MG63 (cell line): ENCODE measurements at regions not wholly inside any gene's neighbourhood (a gene's known extent, or its start where the extent isn't known, plus 50 kb on each side); places are given as distances from the start of the nearest gene placed in this dataset.
A peak's percentile ranks its signal among the peaks of the same experiment; 100 is the strongest.
"Not testable (repeated sequence)": the region's sequence is repeated elsewhere in the genome, so short reads cannot be mapped to it uniquely, and the experiment has no call there.

Experiments used
- DNase-seq: peaks from one replicate; pipeline ENCODE4 v3.0.0-alpha.2; 2020
- H3K27me3 ChIP-seq: fragments of 250-450 bp; sonication (Bioruptor Pico); 2 replicates; pipeline ENCODE4 v1.5.1; 2020; ENCODE audit warnings: mild to moderate bottlenecking, moderate library complexity
- H3K36me3 ChIP-seq: fragments of 250-450 bp; sonication (Bioruptor Pico); 2 replicates; pipeline ENCODE4 v1.5.1; 2020; ENCODE audit warnings: mild to moderate bottlenecking, moderate library complexity
- H3K4me3 ChIP-seq: fragments of 250-450 bp; sonication (Bioruptor Pico); 2 replicates; pipeline ENCODE4 v1.5.1; 2020; ENCODE audit warnings: mild to moderate bottlenecking, moderate library complexity
- H3K9me3 ChIP-seq: fragments of 250-450 bp; sonication (Bioruptor Pico); 2 replicates; pipeline ENCODE4 v1.5.1; 2020; ENCODE audit warnings: mild to moderate bottlenecking, moderate library complexity

GRCh38 chr2:111299635-111300034 lies 178.9 kb downstream of the BCL2L11 start:
- H3K9me3 ChIP-seq, H3K27me3 ChIP-seq, DNase-seq, H3K4me3 ChIP-seq, H3K36me3 ChIP-seq: not testable (repeated sequence)

DNA sequence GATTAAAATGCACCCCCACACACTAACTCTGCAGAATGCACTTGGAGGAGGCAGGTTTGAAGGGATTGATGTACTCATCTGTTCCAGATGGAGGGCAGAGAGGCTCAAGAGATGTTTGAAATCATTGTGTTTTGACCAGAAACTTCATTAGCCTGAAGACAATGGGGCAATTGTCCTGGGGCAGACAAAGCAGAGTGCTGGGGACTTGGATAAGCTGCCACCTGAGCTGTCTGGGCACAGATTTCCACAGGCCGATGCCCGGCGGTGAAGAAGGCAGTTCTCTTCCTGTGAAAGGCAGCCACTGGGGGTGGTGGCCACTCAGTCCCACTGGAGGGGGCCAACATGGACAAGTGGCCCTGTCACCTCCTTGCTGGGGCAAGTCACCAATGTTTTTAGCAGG lies 181.0 kb downstream of the BCL2L11 start:
- not testable (repeated sequence) for DNase-seq, H3K9me3 ChIP-seq, H3K36me3 ChIP-seq, H3K27me3 ChIP-seq, H3K4me3 ChIP-seq

DNA sequence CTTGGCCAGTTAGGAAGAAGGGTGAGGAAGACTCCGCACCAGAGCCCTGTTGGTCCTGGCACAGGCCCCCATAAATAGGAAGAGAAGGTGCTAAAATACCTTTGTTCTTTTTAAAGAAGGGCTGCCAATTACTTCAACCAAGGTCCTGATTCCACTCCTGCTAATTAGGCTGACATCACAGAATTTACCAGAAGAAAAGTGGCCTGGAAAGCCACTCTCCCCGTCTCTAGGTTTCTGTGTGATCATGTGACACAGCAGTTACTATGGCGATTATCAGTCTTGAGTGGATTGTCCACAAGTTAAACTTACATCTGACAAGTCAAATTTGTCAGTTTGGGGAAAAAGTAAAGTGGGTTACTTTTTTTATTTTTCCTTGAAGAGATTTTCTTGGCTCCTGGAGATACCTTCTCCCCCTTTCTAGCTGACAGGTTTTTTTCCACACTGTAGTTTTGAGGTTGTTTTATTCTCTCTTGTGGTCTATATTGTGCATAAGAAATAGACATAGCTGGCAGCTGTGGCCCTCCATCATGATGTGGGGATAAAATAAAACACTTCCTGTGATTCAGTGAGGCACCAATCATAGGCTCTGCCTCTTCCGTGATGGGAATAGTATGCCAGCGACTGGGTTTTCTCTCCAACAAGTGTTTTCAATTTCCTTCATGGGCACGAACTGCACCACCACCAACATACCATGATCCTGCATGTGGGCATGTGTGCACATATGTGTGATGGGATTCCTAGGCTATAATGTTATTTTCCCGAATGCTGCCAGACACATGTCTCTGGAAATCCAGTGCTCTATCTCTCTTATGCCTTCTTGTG lies 181.9 kb downstream of the BCL2L11 start:
- not testable (repeated sequence) for H3K27me3 ChIP-seq, H3K9me3 ChIP-seq, H3K36me3 ChIP-seq, H3K4me3 ChIP-seq, DNase-seq

DNA sequence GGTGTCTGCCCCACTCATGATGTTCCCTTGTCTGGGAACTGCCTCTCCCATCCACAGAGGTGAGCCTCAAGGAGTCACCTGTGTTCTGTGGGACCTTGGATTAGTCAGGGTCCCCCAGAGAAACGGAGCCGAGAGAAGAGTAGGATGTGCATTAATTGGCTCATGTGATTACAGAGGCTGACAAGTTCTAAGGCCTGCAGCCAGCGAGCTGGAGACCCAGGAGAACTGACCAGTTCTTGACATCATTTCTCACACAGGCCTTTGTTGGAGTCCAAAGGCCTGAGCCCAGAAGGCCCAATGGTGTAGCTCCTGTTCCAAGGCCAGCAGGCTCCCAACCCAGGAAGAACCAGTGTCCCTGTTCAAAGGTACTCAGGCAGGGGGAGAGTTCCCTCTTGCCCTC lies 186.6 kb downstream of the BCL2L11 start:
- DNase-seq, H3K4me3 ChIP-seq, H3K9me3 ChIP-seq, H3K36me3 ChIP-seq, H3K27me3 ChIP-seq: not testable (repeated sequence)

DNA sequence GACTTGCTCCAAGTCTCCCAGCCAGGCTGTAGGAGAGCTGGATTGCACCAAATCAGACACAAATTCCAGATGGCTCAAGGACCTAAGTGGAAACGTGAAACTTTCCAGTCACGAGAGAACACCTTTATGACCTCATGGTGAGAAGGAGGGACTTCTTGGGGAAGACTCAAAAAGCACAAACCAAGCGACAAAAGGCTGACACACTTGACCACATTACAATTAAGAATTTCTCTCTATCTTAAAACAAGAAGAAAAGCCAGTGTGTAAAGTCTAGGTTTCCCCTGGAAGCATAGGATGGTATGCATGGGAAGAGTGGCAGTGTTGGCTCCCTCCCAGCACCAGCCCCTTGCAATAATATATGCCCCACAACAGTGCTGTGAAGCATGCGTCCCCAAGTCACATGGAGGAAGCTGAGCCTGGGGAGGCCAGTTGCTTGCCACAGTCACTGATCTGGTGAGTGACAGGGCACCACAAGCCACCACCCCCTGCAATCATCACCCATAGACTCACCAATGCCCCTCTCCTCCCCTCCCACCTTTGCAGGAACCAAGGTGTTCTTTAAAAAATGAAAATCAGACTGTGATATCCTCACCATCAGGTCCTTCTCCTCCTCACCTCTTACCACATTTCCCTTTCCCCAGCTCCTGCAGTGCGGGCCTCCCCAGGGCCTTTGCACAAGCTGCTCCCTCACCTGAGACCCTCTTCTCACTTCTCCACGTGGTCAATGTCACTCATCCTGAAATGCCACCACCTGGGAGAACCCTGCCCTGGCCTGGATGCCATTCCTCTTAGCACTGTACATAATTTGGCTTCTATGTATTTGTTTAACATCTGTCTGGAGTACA lies 188.7 kb downstream of the BCL2L11 start:
- DNase-seq, H3K27me3 ChIP-seq, H3K4me3 ChIP-seq, H3K9me3 ChIP-seq, H3K36me3 ChIP-seq: not testable (repeated sequence)

- DNase-seq: not testable (repeated sequence)
Measured at GRCh38 chr2:111310395-111310794, 189.7 kb downstream of the BCL2L11 start.

GRCh38 chr2:111311568-111311967 lies 190.9 kb downstream of the BCL2L11 start:
- H3K4me3 ChIP-seq, DNase-seq, H3K36me3 ChIP-seq, H3K27me3 ChIP-seq, H3K9me3 ChIP-seq: not testable (repeated sequence)

More at GRCh38 chr2:111310395-111310794, 189.7 kb downstream of the BCL2L11 start:
- not testable (repeated sequence) for H3K4me3 ChIP-seq, H3K27me3 ChIP-seq, H3K9me3 ChIP-seq, H3K36me3 ChIP-seq

DNA sequence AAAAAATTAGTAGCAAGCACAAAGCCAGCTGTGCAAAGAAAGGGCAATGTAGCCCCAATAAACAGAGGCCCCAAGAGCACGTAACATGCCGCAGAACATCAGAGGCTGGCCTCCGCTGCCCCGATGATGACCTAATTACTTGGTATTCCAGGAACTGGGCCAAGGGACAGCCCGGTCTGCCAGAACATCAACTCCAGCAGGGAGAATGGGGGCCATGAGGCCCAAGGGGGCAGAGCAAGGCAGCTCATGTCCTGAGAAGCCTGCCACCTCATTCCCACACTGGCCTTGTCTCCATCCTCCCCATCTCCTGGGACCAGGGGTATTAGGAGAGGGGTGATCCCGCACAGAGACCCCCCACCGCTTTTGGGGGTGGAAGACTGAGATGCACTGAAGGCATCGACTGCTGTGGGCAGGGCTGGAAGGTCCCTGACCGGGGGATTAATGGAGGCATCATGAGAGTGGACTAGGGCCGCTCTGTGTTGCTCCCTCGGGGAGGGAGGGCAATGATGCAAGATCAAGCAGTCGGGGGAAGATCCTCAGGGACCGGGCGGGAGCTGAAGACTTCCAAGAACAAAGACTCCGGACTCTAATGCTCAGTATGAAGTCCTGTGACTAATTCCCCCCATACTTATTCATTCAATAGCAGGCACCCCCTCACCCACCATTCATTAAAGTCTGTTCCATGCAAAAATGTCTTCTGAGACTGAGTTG lies 192.3 kb downstream of the BCL2L11 start:
- H3K4me3 ChIP-seq, H3K9me3 ChIP-seq: not testable (repeated sequence)
- peak; percentile 42 for DNase-seq

DNA sequence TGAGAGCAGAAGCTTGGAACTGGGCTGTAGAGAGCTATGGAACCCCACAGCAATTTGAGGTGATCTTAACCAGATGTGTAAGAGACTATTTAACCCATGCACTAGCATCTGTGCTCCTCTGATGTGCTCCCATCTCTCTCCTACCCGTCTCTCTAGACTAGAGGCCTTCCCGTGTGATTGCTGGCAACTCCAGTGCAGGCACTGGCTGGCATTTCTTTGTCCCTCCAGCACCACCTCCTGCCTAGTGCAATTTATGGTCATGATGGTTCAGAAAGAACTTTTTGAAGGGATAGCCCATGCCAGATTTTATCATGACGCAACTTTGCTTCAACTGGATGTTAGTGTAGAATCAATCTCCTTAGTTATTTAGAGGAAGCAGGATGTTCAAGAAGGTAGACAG lies 193.0 kb downstream of the BCL2L11 start:
- not testable (repeated sequence) for H3K4me3 ChIP-seq, H3K27me3 ChIP-seq, H3K36me3 ChIP-seq, DNase-seq, H3K9me3 ChIP-seq

More for the DNA sequence above, 192.3 kb downstream of the BCL2L11 start:
- not testable (repeated sequence) for H3K36me3 ChIP-seq, H3K27me3 ChIP-seq

GRCh38 chr2:111315188-111315917 lies 194.6 kb downstream of the BCL2L11 start:
- not testable (repeated sequence) for DNase-seq

GRCh38 chr2:111316221-111316741 lies 195.6 kb downstream of the BCL2L11 start:
- DNase-seq, H3K4me3 ChIP-seq, H3K9me3 ChIP-seq, H3K27me3 ChIP-seq, H3K36me3 ChIP-seq: not testable (repeated sequence)

More at GRCh38 chr2:111315188-111315917, 194.6 kb downstream of the BCL2L11 start:
- not testable (repeated sequence) for H3K4me3 ChIP-seq, H3K9me3 ChIP-seq, H3K27me3 ChIP-seq, H3K36me3 ChIP-seq

DNA sequence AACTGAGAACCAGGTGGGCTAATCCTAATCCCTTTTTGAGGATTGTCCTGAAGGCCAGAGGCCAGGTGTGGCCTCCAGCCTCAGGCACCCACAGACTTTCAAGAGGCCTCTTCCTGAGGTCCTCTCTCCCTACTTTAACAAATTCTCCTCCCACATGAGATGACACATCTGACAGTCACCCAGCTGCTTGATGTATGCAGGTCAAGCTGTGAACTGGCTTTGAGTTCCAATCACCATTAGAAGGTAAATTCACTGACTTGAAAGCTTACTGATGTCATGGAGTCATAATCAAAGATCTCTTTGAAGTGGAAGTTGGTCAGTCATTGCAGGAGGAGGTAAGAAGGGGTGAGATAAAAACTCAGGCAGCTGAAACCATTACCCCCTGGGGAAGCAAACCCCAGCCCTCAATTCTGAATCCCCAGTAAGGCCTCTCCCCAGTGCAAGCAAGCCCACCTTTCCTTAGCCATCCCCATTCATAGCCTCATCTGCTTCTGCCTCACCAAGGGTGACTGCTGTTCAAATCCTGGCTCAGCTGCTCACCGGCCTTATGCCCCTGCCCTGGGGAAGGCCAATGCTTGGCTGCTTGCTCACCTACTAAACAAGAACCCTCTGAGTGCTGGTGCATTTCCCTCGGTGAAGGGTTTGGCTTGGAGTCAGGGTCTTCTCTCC lies 196.3 kb downstream of the BCL2L11 start:
- H3K4me3 ChIP-seq, H3K9me3 ChIP-seq, H3K27me3 ChIP-seq, H3K36me3 ChIP-seq, DNase-seq: not testable (repeated sequence)

DNA sequence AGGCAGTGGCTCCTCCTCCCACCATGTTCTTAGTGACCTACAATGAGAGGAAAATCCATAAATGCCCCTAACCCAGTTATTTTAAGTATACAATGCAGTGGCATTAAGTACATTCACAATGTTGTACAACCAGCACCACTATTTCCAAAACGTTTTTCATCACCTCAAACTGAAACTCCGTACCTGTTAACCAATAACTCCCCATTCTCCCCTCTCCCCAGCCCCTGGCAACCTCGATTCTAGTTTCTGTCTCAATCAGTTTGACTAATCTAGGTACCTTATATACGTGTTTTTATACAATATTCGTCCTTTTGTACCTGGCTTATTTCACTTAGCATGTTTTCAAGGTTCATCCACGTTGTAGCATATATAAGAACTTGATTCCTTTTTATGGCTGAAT lies 198.8 kb downstream of the BCL2L11 start:
- DNase-seq, H3K4me3 ChIP-seq, H3K36me3 ChIP-seq, H3K27me3 ChIP-seq, H3K9me3 ChIP-seq: not testable (repeated sequence)

DNA sequence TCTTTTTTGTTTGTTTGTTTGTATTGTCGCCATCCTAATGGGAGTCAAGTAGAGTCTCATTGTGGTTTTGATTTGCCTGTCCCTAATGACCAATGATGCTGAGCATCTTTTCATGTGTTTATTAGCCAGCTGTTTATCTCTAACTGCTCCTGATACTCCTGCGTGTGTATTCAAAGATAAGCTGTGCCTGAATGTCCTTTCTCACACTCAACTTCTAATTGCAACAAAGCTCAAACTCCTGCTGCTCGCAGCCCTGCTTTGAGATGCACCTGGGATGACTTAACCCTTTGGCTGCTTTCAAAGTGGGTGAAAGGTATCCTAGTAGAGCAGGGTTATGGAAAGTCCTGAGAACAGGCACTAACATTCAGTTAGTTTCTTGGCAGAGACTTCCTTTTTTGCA lies 199.6 kb downstream of the BCL2L11 start:
- H3K27me3 ChIP-seq, DNase-seq, H3K36me3 ChIP-seq, H3K9me3 ChIP-seq, H3K4me3 ChIP-seq: not testable (repeated sequence)

DNA sequence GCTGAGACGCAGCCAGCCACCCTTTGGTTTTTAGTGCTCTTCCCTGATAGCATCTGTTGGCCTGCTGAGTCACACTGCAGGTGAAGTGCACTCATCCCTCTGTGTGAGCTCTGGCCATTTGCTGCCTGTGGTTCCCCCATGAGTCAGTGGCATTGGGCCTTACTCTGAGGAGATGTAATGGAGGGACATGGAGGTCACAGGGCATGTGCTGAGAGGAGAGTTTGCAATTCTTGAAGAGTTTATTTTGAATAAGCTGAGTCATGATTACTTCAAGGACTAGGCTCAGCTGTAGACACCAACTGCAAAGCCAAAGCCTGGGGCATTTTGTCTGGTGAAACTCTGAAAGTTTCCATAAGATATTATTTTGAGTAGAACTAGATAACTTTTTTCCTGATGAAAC lies 200.3 kb downstream of the BCL2L11 start:
- H3K4me3 ChIP-seq, H3K36me3 ChIP-seq, H3K27me3 ChIP-seq, H3K9me3 ChIP-seq: not testable (repeated sequence)
- peak; percentile 71 for DNase-seq

GRCh38 chr2:111323384-111323783 lies 202.7 kb downstream of the BCL2L11 start:
- not testable (repeated sequence) for H3K9me3 ChIP-seq, DNase-seq, H3K36me3 ChIP-seq, H3K27me3 ChIP-seq, H3K4me3 ChIP-seq
